GM21447 (cell line): ENCODE measurements at regions not wholly inside any gene's neighbourhood (a gene's known extent, or its start where the extent isn't known, plus 50 kb on each side); places are given as distances from the start of the nearest gene placed in this dataset.
"Not testable (repeated sequence)": the region's sequence is repeated elsewhere in the genome, so short reads cannot be mapped to it uniquely, and the experiment has no call there.

Experiments used
- ATAC-seq: cut with Tn5 transposase; IDR thresholded peaks from one replicate; pipeline ENCODE4 v1.9.1; 2021; ENCODE audit not compliant: unreplicated experiment

DNA sequence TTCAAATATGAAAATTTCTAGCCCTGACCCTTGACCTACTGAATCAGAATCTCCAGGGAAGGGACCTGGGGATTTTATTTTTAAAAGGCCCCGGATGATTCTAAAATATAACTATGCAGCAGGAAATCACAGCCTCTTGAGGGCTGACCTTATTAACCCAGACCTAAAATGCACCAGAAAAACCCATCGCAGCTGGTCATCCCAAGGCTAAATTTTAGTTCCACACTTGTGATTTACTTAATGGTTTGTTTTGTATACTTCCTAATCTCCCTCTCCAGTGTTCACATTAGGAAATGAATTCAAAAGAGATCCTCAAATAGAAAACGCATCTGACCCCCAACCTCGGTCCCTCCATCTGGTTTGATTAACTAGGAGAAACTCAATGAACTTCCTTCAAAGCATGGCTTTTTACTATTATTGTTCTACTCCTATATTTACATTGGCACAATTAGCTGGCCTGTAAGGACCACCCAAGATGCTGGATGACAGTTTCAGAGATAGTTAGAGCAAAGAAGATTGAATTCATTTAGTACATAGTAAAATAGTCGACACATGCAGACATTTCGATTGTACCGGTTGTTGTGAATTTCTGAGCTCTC is 147.8 kb upstream of the MED14 start:
- ATAC-seq: no peak

DNA sequence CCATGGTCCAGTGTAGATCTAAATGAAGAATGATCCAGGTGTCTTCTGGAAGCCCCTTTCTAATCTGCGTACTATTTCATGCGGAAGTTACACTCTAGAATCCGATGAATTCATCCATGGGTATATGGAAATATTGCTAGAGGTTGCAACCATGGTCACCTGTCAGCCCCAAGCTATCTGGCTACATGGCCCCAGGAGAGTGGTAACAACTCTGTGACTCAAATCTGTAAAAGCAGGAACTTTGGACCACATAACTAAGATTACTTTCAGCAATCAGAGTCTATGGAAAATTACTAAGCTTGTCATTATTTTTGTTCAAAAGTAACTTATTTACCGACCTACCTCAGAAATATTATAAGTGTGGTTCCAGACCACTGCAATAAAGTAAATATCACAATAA is 150.6 kb upstream of the MED14 start:
- ATAC-seq: no peak

DNA sequence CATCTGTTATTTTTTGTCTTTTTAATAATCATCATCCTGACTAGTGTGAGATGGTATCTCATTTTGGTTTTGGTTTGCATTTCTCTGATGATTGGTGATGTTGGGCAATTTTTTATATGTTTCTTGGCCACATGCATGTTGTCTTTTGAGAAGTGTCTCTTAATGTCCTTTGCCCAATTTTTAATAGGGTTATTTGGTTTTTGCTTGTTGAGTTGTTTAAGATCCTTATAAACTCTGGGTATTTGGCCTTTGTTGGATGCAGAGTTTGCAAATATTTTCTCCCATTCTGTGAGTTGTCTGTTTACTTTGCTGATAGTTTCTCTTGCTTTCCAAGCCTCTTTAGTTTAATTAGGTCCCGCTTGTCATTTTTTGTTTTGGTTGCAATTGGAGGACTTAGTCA is 152.1 kb upstream of the MED14 start:
- no peak for ATAC-seq

DNA sequence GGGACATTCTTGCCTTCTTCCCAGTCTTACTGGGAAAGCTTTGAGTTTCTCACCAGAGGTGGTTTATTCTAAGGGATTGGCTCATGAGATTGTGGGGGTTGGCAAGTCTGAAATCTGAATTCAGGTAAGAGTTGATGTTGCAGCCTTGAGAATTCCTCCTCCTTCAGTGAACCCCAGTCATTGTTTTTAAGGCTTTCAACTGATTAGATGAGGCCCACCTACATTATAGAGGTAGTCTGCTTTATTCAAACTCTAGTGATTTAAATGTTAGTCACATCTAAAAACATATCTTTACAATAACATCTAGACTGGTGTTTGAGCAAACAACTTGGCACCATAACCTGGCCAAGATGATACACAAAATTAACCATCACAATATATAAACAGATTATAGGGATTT is 156.5 kb upstream of the MED14 start:
- no peak for ATAC-seq

DNA sequence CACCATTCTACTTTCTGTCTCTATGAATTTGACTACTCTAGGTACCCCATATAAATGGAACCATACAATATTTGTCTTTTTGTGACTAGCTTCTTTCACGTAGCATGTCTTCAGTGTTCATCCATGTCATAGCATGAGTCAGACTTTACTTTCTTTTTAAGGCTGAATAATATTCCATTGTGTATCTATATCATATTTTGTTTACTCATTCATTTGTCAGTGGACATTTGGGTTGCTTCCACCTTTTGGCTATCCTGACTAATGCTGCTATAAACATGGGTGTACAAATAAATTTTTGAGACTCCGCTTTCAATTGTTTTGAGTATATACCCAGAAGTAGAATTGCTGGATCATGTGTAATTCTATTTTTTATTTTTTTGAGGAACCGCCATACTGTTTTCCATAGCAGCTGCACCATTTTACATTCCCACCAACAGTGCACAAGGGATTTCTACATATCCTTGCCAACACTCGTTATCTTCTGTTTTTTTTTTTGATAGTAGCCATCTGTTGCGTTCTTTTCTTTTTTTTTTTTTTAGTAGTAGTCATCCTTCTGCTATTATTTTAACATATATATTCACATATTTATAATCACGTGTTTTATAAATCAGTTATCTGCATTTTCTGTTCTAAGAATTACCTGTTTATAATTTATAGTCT is 158.0 kb upstream of the MED14 start:
- no peak for ATAC-seq

DNA sequence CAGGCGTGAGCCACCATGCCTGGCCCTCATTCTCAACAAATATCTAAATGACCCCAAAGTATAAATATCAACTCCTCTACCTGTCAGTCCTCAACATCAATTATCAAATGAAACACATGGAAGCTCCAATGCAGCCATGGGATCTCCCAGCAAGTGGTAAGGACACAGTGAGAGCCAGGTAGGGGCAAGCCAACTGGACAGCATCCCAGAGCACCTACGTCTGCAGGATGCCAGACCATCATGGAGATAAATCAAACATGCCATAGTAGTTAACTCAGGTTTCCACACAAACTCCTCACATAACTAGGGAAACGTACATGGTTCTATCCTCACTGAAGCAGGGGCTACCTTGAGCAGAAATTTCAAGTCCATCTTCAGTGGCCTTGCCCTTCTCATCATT is 159.9 kb upstream of the MED14 start:
- ATAC-seq: no peak

DNA sequence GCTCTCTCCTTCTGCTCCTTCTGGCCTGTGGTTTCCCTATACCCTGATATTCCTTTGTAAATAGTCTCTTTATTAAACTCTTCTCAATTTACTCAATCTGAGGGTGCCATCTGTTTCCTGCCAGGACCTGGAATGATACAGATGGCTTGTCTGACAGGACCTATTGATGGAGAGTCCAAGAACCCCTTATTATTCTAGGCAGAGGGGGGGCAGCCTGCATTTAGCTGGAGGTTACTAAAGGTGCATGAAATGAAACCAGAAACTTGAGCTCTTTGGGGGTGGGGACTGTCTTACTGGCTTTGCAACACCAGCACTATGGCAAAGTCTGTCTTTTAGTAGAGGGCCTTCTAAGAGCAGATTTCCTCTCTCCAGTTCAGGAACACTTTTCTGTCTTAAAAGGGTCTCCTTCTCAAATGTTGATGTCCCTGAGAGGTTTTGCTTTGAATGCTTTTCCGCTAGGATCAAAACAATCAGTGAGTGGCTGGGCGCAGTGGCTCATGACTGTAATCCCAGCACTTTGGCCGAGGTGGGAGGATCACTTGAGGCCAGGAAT is 162.5 kb upstream of the MED14 start:
- no peak for ATAC-seq

DNA sequence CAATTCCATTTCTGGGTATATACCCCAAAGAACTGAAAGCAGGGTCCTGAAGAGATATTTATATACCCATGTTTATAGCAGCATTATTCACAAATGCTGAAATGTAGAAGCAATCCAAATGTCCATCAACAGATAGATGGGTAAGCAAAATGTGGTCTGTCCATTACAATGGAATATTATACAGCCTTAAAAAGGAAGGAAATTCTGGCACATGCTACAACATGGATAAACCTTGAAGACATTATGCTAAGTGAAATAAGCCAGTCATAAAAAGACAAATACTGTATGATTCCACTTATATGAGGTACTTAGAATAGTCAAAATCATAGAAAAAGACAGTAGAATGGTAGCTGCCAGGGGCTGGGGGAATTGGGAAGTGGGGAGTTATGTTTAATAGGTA is 169.4 kb upstream of the MED14 start:
- ATAC-seq: not testable (repeated sequence)

DNA sequence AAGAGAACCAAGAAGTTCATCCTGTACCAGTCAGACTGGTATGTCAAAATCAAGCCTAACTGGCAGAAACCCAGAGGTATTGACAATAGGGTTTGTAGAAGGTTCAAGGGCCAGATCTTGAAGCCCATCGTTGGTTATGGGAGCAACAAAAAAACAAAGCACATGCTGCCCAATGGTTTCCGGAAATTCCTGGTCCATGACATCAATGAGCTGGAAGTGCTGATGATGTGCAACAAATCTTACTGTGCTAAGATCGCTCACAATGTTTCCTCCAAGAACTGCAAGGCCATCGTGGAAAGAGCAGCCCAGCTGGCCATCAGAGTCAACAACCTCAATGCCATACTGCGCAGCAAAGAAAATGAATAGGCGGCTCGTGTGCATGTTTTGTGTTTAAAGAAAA is 172.7 kb upstream of the MED14 start:
- ATAC-seq: no peak

DNA sequence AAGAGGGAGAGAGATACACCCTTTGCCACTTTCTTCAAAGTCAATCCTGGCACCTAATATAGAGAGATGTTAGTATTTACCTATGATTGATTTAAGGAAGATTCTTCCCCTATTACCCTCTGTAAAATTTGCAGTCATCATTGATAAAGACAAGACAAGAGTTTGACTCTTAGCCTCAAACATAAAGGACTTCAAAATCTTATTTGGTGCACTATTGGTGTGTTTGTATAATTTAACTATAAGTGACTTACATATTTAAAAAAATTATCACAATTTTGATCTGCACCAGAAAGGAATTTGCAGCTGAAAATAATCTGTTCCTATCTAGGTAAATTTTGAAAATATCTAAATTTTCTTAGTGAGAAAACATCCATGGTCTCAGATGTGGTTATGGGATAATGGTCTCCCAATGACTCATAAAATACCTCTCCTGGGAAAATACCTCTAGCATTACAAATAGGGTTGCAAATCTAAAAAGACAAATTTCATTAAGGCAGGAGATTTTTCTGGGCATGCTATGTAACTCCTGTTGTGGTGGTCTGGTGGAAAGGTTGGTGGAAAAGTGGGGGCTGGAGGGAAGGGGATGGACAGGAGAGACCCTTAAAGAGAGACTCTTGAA is 173.6 kb upstream of the MED14 start:
- ATAC-seq: no peak

DNA sequence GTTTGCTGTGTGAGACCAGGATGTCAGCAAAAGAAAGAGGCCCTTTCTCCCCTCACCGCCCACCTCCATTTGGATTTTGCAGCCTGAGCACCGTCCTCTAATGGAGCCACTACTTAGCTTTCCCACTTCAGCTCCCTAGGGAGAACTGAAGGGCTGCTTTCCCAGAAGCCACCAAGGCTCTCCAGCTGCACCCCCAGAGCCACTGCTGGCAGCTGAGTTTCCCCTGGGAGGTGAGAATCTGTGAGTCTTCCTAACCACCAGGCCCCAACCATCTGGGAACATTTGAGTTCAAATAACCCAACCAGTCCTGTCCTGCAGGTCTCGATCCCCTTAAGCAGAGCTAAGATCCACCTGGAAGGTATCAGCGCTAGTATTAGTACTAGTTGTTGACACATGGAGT is 173.1 kb upstream of the USP9X start:
- ATAC-seq: no peak

DNA sequence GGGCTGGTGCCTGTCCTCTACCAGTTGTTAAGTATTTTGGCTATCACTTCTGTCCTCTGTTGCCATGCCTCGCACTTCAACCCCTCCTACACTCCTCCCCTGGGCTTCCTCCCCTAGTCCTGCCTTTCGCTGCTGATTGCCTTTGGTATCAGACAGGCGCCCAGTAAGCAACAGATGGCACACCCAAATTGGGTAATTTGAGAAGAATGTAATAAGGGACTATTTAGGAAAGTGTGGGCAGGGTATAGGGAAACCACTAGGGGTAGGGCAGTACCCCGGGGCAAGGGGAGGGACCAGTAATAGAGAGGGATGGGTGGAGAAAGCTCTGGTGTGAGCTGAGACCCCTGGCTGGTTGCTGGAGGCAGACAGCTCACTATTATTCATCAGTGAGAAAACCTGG is 172.7 kb upstream of the USP9X start:
- ATAC-seq: no peak

DNA sequence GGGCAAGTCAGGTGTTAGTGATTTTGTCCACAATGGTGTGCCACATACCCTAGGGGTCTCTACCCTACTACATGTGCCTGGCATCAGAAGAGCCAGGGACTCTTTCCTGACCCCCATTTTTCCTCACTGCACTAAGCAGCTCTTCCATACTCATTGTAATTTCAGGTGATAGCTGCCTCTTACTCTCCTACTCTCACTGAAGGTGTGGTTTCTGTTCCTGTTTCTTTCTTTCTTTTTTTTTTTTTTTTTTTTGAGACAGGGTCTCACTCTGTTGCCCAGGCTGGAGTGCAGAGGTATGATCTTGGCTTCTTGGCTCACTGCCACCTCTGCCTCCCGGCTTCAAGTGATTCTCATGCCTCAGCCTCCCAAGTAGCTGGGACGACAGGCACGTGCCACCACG is 164.9 kb upstream of the USP9X start:
- ATAC-seq: no peak

DNA sequence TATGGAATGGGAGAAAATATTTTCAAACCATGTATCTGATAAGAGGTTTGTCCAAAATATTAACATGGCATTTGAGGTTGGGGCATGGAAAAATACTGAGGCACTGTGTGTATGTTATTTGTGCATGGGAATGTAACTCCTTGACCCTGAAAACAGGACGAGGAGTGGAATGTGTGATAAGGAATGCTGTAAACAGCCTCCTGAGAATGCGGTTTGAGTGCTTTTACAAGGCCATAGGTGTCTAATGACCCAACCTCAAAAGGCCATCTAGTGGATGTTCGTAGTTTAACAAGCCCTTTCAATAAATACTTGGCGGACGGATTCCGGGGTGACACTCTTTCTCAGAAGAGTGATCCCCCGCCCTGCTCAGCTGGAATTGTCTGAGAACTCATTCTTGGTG is 162.9 kb upstream of the USP9X start:
- ATAC-seq: no peak

DNA sequence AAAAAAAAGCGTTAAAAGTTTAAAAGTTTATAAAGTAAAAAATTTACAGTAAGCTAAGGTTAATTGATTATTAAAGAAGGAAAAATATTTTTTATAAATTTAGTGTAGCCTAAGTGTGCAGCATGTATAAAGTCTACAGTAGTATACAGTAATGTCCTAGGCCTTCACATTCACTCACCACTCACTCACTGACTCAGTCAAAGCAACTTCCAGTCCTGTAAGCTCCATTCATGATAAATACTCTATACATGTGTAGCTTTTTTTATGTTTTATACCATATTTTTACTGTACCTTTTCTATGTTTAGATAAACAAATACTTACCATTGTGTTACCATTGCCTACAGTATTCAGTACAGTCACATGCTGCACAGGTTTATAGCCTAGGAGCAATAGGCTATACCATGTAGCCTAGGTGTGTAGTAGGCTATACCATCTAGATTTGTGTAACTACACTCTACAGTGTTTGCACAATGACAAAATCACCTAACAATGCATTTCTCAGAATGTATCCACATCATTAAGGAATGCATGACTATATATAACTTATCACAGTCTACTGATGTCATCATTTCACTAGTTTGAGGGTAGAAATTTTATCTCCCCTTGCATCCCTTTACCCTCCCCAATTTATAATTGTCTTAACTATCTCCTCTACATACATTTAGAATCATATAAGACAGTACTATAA is 158.4 kb upstream of the USP9X start:
- ATAC-seq: not testable (repeated sequence)

DNA sequence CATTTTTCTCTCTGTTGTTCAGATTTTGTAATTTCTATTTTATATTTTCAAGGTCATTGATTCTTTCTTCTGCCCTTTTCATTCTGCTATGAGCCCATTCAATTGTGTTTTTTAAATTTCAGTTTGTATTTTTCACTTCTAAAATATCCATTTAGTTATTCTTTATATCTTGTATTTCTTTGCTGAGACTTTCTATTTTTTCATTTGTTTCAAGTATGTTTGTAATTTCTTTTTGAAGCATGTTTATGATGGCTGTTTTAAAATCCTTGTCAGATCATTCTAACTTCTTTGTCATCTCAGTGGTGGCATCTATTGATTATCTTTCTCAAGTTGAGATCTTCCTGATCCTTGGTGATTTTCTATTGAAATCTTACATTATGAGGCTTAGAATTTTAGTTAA is 157.2 kb upstream of the USP9X start:
- no peak for ATAC-seq

DNA sequence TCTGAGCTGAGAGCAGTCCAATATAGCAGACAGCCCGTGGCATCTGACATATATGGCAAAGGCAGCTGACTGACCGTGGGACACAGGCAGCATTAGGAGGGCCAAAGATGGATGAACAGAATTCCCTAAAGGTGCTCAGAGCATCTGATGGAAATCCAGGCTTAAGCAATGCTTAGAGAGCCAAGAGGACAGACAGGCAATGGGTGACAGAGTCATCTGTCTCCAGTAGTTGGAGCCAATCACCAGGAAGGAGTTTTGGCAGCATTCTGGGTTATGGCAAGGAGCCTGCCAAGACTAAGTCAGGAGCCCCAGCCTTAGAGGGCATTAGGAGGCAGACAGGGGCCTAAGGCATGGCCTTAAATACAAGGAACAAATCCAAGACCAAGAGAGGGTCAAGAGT is 153.3 kb upstream of the USP9X start:
- ATAC-seq: no peak

DNA sequence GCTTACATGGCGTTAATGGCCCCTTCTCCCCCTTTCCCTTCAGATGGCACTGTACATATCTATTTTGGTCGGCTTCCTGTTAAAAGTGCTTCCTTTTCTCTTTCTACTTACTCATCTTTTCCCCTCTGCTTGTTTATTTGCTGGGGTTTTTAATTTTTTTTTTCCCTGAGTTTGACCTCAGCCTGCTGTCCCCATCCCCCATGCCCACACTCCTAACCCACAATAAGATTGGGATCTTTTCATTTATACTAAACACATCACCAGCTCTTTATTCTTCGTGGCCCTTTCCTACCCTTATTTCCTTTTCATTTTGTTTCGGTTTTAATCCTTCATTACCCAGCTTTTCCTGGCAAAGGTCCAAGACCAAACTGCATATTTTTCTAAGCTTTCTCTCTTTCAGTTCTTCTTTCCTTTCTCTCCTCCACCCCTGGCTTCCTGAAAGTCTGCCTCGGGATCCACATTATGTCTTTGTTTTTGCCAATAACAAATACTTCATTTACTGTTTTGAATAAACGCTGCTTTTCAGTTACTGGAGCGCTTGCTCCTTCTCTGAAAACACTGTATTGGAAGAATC is 152.0 kb upstream of the USP9X start:
- ATAC-seq: no peak

DNA sequence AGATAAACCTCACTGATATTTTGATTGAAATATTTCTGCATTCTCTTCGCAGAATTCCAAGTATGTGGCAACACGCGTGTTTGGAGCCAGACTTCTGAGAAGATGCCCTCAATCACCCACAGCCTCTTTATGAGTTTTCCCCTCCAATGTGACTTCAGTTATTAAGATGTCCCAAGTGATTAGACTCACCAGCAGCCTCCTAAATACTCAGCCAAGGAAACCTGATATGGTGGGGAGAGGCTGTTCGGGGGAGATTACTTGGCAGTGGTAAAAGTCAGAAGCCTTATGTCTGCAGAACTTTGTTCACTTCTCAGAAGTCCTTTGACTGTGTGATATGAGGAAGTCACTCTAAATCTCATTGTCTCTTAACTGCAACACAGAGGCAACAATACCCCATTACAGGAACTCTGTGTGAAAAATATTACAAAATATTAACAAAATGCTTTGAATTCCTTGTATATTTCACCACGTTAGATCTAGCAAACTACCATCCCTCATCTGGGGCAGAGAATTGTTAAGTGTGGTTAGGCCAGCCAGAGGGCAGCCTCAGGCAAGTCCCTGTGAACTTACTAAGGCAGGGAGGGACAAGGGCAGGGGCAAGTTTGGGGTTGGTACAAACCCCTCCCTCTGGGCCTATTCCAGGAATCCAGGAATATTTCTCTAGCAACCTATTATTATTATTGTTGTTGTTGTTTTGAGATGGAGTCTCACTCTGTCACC is 151.4 kb upstream of the USP9X start:
- ATAC-seq: no peak

DNA sequence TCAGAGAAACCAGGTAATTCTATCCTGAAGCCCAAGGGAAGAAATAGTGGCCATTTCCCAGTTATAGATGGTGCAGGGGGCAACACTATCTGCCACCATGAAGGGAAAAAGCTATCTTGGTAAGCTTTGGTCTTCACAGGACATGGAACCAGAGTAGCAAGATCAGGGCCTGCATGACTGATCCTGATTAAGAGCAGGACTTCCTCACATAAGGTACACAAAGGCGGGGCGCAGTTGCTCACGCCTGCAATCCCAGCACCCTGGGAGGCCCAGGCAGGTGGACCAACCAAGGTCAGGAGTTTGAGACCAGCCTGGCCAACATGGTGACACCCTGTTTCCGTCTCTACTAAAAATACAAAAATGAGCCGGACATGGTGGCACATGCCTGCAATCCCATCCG is 148.4 kb upstream of the USP9X start:
- no peak for ATAC-seq

DNA sequence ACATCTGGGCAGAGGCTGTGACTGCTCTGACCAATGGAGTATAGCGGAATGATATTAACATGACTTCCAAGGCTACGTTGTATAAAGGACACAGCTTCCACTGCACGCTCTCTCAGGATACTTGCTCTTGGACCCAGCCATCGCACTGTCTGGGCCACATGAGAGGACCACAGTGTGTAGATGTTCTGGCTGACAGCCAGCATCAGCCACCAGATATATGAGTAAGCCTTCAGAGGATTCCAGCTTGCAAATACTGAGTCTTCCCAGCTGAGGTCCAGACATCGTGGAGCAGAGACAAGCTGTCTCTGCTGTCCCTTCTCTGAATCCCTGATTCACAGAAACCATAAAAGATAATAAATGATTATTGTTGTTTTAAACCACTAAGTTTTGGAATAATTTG is 146.8 kb upstream of the USP9X start:
- no peak for ATAC-seq
